Sigmoid colon (tissue), 6 donors: ENCODE measurements at regions not wholly inside any gene's neighbourhood (a gene's known extent, or its start where the extent isn't known, plus 50 kb on each side); places are given as distances from the start of the nearest gene placed in this dataset.

ENCODE experiments used
- DNase-seq: peaks from one replicate; pipeline ENCODE4 v3.0.0-alpha.2; 2019
- H3K27ac ChIP-seq, 4 donors: fragments of 200-600 bp; sonication (generic); one replicate each; pipeline ENCODE4 v1.5.1; 2016 to 2019; ENCODE audit warnings: mild to moderate bottlenecking in 1 of 4
- H3K27me3 ChIP-seq, 3 donors: fragments of 200-600 bp; sonication (generic); one replicate each; pipeline ENCODE4 v1.5.1; 2019; ENCODE audit warnings: mild to moderate bottlenecking in 1 of 3
- H3K36me3 ChIP-seq, 4 donors: fragments of 200-600 bp; sonication (generic); one replicate each; pipeline ENCODE4 v1.5.1; 2016 to 2019
- H3K4me1 ChIP-seq, 4 donors: fragments of 200-600 bp; sonication (generic); one replicate each; pipeline ENCODE4 v1.5.1; 2017 to 2019
- H3K4me3 ChIP-seq, 4 donors: fragments of 200-600 bp; sonication (generic); one replicate each; pipeline ENCODE4 v1.5.1; 2017 to 2019; ENCODE audit warnings: mild to moderate bottlenecking in 2 of 4, moderate library complexity in 1 of 4
- H3K9me3 ChIP-seq, 4 donors: fragments of 200-600 bp in 3 of 4; sonication (generic) in 3 of 4; one replicate each; pipeline versions ENCODE4 v1.5.1 to v1.6.1; 2013 to 2019
- EP300 ChIP-seq, 4 donors: sonication (generic); formaldehyde crosslinking; IDR thresholded peaks; one replicate each; pipeline ENCODE4 v1.6.1; 2017; ENCODE audit warnings: antibody characterized with exemption in 4 of 4
- POLR2A ChIP-seq, 2 donors: fragments of 450-650 bp; IDR thresholded peaks; one replicate each; pipeline ENCODE4 v1.6.1; 2016; ENCODE audit warnings: antibody characterized with exemption in 2 of 2, mild to moderate bottlenecking in 2 of 2, moderate library complexity in 2 of 2
- POLR2AphosphoS5 ChIP-seq, 4 donors: sonication (generic); formaldehyde crosslinking; IDR thresholded peaks; one replicate each; pipeline ENCODE4 v1.6.1; 2017; ENCODE audit warnings: antibody characterized with exemption in 4 of 4
- WGBS, 2 donors: extraction: QIAGEN DNeasy Blood & Tissue Kit; methylation state at CpG; one replicate each; pipeline ENCODE4 v1.1.7; 2013; 5-methylcytosine and 5-hydroxymethylcytosine counted together
- intact Hi-C: fragments of 100-400 bp; cut with DNase I; formaldehyde crosslinking; loops from one replicate; pipeline ENCODE4 v1.15.1; 2023
- TF ChIP-seq, protein P1 (sequence below), 4 experiments: fragments of 450-650 bp in 3 of 4; fragments of 200-600 bp in 1 of 4; IDR thresholded peaks; one replicate each; pipeline ENCODE4 v1.5.1; 2016 to 2019; ENCODE audit warnings: antibody characterized with exemption in 4 of 4, mild to moderate bottlenecking in 3 of 4, moderate library complexity in 2 of 4
- donor health status: healthy with polysubstance abuse.
- donor health status: healthy.

DNA sequence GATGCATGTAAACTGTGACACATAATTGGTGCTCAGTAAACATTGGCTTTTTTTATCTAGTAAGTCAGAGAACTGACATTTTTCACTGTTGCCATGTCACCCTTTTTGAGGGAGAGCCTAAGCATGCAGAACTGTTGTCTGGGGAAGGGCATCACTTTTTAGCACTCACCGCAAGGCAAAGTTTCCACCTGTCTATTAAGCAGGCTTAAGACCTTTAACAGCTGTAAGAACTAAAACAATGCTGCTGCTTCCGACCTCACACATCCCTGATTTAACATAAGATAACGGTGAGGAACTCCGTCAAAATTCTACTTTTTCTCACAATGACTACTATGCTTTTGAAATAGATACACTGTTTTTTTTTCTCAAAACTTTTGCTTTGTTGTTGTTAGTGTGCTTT is 554.8 kb downstream of the NUF2 start:
- no peaks in the 10 kb centered on the region for H3K36me3 ChIP-seq
- no peak overlapping the region for H3K4me3 ChIP-seq
- intact Hi-C loops = no loop called here
- 77 to 86% methylated on average over 4 of the region's 4 CpGs for WGBS, 2 donors
- H3K27ac ChIP-seq = peak overlapping the region in 2 of 4 donors; percentile 3 to 53
- no peaks in the 10 kb centered on the region for H3K27me3 ChIP-seq
- TF ChIP-seq EP300 (IDR thresholded peaks at IDR 0.05) (no peak), POLR2AphosphoS5 (IDR thresholded peaks at IDR 0.05) (no peak), POLR2A (IDR thresholded peaks at IDR 0.05) (no peak)
- TF ChIP-seq, protein P1, sequence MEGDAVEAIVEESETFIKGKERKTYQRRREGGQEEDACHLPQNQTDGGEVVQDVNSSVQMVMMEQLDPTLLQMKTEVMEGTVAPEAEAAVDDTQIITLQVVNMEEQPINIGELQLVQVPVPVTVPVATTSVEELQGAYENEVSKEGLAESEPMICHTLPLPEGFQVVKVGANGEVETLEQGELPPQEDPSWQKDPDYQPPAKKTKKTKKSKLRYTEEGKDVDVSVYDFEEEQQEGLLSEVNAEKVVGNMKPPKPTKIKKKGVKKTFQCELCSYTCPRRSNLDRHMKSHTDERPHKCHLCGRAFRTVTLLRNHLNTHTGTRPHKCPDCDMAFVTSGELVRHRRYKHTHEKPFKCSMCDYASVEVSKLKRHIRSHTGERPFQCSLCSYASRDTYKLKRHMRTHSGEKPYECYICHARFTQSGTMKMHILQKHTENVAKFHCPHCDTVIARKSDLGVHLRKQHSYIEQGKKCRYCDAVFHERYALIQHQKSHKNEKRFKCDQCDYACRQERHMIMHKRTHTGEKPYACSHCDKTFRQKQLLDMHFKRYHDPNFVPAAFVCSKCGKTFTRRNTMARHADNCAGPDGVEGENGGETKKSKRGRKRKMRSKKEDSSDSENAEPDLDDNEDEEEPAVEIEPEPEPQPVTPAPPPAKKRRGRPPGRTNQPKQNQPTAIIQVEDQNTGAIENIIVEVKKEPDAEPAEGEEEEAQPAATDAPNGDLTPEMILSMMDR (IDR thresholded peaks at IDR 0.05) = no peak
- no peak for DNase-seq
- no peaks in the 10 kb centered on the region for H3K9me3 ChIP-seq
- no peaks in the 10 kb centered on the region for H3K4me1 ChIP-seq

DNA sequence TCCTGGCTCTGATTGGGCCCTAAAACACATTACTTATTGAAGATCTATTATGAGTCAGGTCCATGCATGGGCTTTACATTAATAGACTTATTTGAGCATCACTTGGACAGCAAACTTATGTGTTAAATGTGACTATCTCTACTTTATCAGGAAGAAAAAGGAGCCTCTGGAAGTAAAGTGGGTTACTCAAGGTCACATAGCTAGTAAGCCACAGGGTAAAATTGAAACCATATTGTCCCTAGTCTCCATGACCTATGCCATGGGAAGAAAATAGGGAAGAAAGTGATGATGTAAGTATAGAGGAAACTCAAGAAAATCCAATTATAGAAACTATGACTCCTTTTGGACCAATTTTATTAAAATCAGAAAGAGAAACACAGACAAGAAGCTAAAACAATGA is 555.3 kb downstream of the NUF2 start:
- TF ChIP-seq POLR2AphosphoS5 (IDR thresholded peaks at IDR 0.05) (no peak), EP300 (IDR thresholded peaks at IDR 0.05) (no peak), POLR2A (IDR thresholded peaks at IDR 0.05) (no peak)
- TF ChIP-seq, protein P1 (IDR thresholded peaks at IDR 0.05) = no peak
- intact Hi-C loops = no loop called here
- H3K4me3 ChIP-seq = no peak overlapping the region
- DNase-seq = no peak
- no peaks in the 10 kb centered on the region for H3K27me3 ChIP-seq
- H3K9me3 ChIP-seq = no peaks in the 10 kb centered on the region
- H3K36me3 ChIP-seq = no peaks in the 10 kb centered on the region
- no peaks in the 10 kb centered on the region for H3K4me1 ChIP-seq
- no peak overlapping the region for H3K27ac ChIP-seq

DNA sequence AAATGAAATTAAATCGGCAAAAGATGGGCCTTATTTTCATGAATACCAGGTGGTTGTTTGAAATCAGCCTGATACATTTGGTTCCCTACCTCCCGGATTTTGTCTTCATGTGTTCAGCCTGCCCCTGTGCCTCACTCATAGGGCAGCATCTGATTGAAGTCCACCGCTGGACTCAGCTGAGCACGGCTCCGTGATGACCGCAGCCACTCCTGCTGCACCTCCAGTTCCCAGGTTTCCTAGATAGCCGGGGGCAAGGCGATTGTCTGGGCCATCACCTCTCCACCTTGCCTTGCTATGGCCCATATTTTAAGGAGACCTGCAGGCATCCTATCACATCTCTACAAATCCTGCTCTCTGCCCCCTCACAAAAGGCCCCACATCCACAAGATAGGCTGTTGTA is 563.8 kb downstream of the NUF2 start:
- no peaks in the 10 kb centered on the region for H3K36me3 ChIP-seq
- intact Hi-C loops = no loop called here
- no peak for TF ChIP-seq POLR2A (IDR thresholded peaks at IDR 0.05)
- TF ChIP-seq EP300 (IDR thresholded peaks at IDR 0.05) = no peak
- TF ChIP-seq, protein P1 (IDR thresholded peaks at IDR 0.05) = no peak
- no peak for TF ChIP-seq POLR2AphosphoS5 (IDR thresholded peaks at IDR 0.05)
- DNase-seq = no peak
- 82 to 90% methylated on average over 8 of the region's 8 CpGs for WGBS, 2 donors
- H3K27ac ChIP-seq = no peak overlapping the region
- H3K4me3 ChIP-seq = no peak overlapping the region
- H3K9me3 ChIP-seq = no peaks in the 10 kb centered on the region
- no peaks in the 10 kb centered on the region for H3K27me3 ChIP-seq
- no peaks in the 10 kb centered on the region for H3K4me1 ChIP-seq

DNA sequence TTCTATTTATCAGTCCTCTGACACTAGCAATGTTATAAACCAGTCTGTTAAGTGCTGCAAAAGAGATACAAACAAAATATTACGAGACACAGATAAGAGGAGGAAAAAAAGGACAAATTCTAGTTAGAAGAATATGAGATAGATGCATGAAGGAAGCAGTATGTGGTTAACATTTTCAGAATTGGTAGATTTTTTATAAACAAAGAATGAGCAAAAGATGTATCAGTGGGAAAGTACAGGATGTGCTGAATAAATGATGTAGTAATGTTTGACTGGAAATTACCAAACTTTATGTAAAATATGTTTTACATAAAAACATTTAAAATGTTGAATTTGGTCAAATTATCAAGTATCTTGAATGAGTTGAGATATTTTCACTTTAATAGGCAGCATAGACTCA is 574.2 kb downstream of the NUF2 start:
- DNase-seq = no peak
- no peak overlapping the region for H3K27ac ChIP-seq
- intact Hi-C loops = no loop called here
- no peak overlapping the region for H3K4me3 ChIP-seq
- 54 to 68% methylated on average over 1 of the region's 1 CpG for WGBS, 2 donors
- no peaks in the 10 kb centered on the region for H3K9me3 ChIP-seq
- no peaks in the 10 kb centered on the region for H3K36me3 ChIP-seq
- TF ChIP-seq POLR2AphosphoS5 (IDR thresholded peaks at IDR 0.05) = no peak
- TF ChIP-seq, protein P1 (IDR thresholded peaks at IDR 0.05) = no peak
- TF ChIP-seq POLR2A (IDR thresholded peaks at IDR 0.05) = no peak
- no peak for TF ChIP-seq EP300 (IDR thresholded peaks at IDR 0.05)
- H3K4me1 ChIP-seq = no peaks in the 10 kb centered on the region
- no peaks in the 10 kb centered on the region for H3K27me3 ChIP-seq

DNA sequence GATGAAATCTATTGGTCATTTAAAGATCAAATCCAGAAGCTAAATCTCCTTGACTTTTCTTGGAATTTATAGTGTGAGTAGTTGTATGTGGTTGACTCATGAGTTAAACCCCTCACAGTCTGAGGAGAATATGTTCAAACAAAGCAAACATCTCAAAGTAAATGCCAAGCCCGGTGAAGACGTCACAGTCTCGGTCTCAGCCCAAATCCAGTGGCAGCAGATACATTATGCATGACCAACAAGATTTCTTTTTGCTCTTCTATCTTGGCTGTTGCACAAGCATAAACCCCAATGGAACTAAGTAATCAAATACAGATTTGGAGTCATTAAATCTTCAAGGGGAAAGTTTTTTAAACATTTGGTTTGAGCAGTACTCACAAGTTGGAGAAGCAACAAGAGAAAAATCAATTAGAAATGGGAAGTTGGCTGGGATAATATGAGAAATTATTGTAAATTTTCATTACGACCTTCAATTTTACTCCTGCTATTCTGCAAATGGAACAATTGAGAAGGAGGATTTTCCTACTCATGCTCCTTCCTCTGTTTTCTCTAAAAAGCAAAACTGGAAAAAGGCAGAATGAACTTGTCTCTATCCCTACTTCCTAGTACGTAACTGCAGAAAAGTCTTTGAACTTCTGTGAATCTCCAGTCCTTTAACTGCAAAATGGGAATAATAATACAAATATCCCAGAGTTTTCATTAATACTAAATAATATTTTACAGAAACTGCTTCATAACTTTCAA is 575.8 kb downstream of the NUF2 start:
- Histone ChIP-seq H3K36me3 (no peaks in the 10 kb centered on the region), H3K27ac (peak overlapping the region in 1 of 4 donors; percentile 4), H3K4me3 (no peak overlapping the region), H3K9me3 (peaks cover 0 to 2% (median 0%) of the 10 kb centered on the region in 4 donors), H3K27me3 (no peaks in the 10 kb centered on the region), H3K4me1 (no peaks in the 10 kb centered on the region)
- TF ChIP-seq, protein P1 (IDR thresholded peaks at IDR 0.05) = no peak
- peak in 1 of 4 donors; percentile 20 for TF ChIP-seq POLR2AphosphoS5 (IDR thresholded peaks at IDR 0.05)
- WGBS, 2 donors = 76% methylated on average over 5 of the region's 5 CpGs
- intact Hi-C loops = no loop called here
- DNase-seq = peak; percentile 68
